ENCODE measurements at regions not wholly inside any gene's neighbourhood (a gene's known extent, or its start where the extent isn't known, plus 50 kb on each side); places are given as distances from the start of the nearest gene placed in this dataset.

DNA sequence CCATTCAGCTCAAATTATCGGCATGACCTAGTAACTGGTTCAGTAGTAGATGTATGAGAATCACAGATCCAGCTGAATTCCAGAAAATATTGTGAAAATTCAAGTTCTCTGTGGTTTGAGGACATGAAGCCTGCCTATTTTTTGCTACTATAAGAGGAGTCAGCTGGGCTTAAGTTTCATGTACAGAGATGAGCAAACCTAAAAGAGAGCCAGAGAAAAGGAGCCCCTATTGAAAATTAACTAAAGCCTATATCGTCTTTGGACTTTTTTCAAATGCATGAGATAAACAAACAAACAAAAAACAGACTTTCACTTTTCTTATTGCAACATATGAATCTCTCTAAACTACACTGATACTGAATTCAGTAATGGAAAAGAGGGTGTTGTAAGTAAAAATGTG lies 106.8 kb upstream of the SPRY2 start:
- in situ Hi-C loops (cut with MboI; ENCODE audit: low sequenced_read_pairs) (no loop called here), intact Hi-C loops (cut with micrococcal nuclease) (no loop called here), dilution Hi-C loops (cut with HindIII; ENCODE audit: low sequenced_read_pairs, unreplicated experiment) (no loop called here)
- Histone ChIP-seq H3K14ac (replicated peaks; ENCODE audit: low read depth, low read length) (no peak overlapping the region), H2BK15ac (ENCODE audit: low read depth, low read length) (no peak overlapping the region), H4K8ac (ENCODE audit: low read depth in 2 of 2, low read length in 2 of 2) (no peak overlapping the region), H2BK5ac (ENCODE audit: low read depth, low read length, poor library complexity, severe bottlenecking) (no peak overlapping the region), H2AK5ac (ENCODE audit: low read depth, low read length) (no peak overlapping the region), H3K27ac (ENCODE audit: insufficient read depth, low read length) (no peak overlapping the region), H3K4me1 (ENCODE audit: control insufficient read depth, insufficient read depth, low read length) (no peaks in the 10 kb centered on the region), H3K23ac (ENCODE audit: low read depth, low read length) (no peak overlapping the region), H2AK9ac (replicated peaks; ENCODE audit: low read depth, low read length, poor library complexity) (no peak overlapping the region), H3K4ac (ENCODE audit: low read depth, low read length) (no peak overlapping the region), H2AFZ (replicated peaks; ENCODE audit: low read length, poor library complexity) (no peak overlapping the region), H3K18ac (ENCODE audit: low read depth, low read length) (no peak overlapping the region), H4K20me1 (ENCODE audit: insufficient read depth, low read length) (no peaks in the 10 kb centered on the region), H2BK120ac (ENCODE audit: low read depth, low read length) (no peak overlapping the region), H4K5ac (ENCODE audit: low read depth, low read length) (no peak overlapping the region), H3K36me3 (ENCODE audit: control insufficient read depth, insufficient read depth, low read length) (no peaks in the 10 kb centered on the region), H3K27me3 (ENCODE audit: control insufficient read depth, insufficient read depth, low read length) (no peaks in the 10 kb centered on the region), H3K4me2 (ENCODE audit: low read depth, low read length) (no peak overlapping the region), H3K4me3 (ENCODE audit: insufficient read depth, low read depth, low read length) (no peak overlapping the region), H2BK20ac (ENCODE audit: low read depth, low read length) (no peak overlapping the region), H4K91ac (ENCODE audit: insufficient read depth, low read depth, low read length) (no peak overlapping the region), H3K56ac (ENCODE audit: extremely low read depth, insufficient read depth, low read length) (no peak overlapping the region), H3K9ac (ENCODE audit: low read depth, low read length) (no peak overlapping the region), H3K9me1 (ENCODE audit: insufficient read depth, low read length) (no peaks in the 10 kb centered on the region), H3K9me3 (ENCODE audit: control insufficient read depth, insufficient read depth, low read length) (no peaks in the 10 kb centered on the region), H3K79me1 (ENCODE audit: low read depth in 1 of 2, low read length in 2 of 2) (no peaks in the 10 kb centered on the region)
- WGBS, 2 experiments (ENCODE audit: extremely low coverage in 2 of 2, insufficient read length in 1 of 2), result no CpG with 5 or more reads among the region's 2 CpGs
- no peak for TF ChIP-seq POLR2A (IDR thresholded peaks at IDR 0.05; ENCODE audit: low read depth, low read length)
- ChIA-PET POLR2A (ENCODE audit: unreplicated experiment) (no interaction called here), CTCF (no interaction called here)
- ATAC-seq (ENCODE audit: low read depth) (no peak), DNase-seq (no peak)
- BruUV-seq (replicated peaks), result no TSS peak

Data from IMR-90 (cell line).